Caco-2 (cell line): ENCODE measurements at regions not wholly inside any gene's neighbourhood (a gene's known extent, or its start where the extent isn't known, plus 50 kb on each side); places are given as distances from the start of the nearest gene placed in this dataset.

ENCODE experiments used
- BruUV-seq: library from RNA; stranded (reverse); fragments of 400-500 nt; replicated peaks from 2 replicates; lab custom pipeline; 2021; lab: Mats Ljungman, UMichigan
- CTCF ChIA-PET: fragments of 300-600 bp; sonication (Branson Sonifier 250); formaldehyde crosslinking; loops from one replicate; lab custom pipeline; 2022; ENCODE audit warnings: antibody characterized with exemption; lab: Charles Lee
- POLR2A ChIA-PET: fragments of 300-600 bp; sonication (Branson Sonifier 250); formaldehyde crosslinking; loops from one replicate; lab custom pipeline; 2022; ENCODE audit warnings: antibody characterized with exemption; lab: Charles Lee
- DNase-seq, 2 experiments: peaks; one replicate each; pipeline versions ENCODE4 v3.0.0 to v3.0.0-alpha.2; 2020 to 2022
- H3K27me3 ChIP-seq: replicated peaks from 2 replicates; pipeline ENCODE4 v1.6.0; 2011; ENCODE audit warnings: low read length; ENCODE audit not compliant: control insufficient read depth, insufficient read depth
- H3K36me3 ChIP-seq: 2 replicates; pipeline ENCODE4 v1.5.1; 2011; ENCODE audit warnings: low read length; ENCODE audit not compliant: control insufficient read depth, insufficient read depth
- H3K4me1 ChIP-seq: fragments of 250-450 bp; sonication (Bioruptor Pico); 2 replicates; pipeline ENCODE4 v1.5.1; 2020; ENCODE audit warnings: mild to moderate bottlenecking
- H3K4me3 ChIP-seq: 2 replicates; pipeline ENCODE4 v1.5.1; 2011; ENCODE audit warnings: low read depth, mild to moderate bottlenecking, control low read depth, low read length
- H3K9me3 ChIP-seq: fragments of 250-450 bp; sonication (Bioruptor Pico); 2 replicates; pipeline ENCODE4 v1.5.1; 2020; ENCODE audit warnings: mild to moderate bottlenecking, moderate library complexity
- H3K27ac Mint-ChIP-seq: one replicate; pipeline ENCODE4 v1.8.0; 2022; ENCODE audit warnings: mixed read lengths; ENCODE audit not compliant: unreplicated experiment
- H3K27me3 Mint-ChIP-seq: one replicate; pipeline ENCODE4 v1.8.0; 2022; ENCODE audit warnings: mixed read lengths; ENCODE audit not compliant: insufficient read depth, unreplicated experiment
- H3K36me3 Mint-ChIP-seq: one replicate; pipeline ENCODE4 v1.8.0; 2022; ENCODE audit warnings: mild to moderate bottlenecking, mixed read lengths; ENCODE audit not compliant: insufficient read depth, unreplicated experiment
- H3K4me1 Mint-ChIP-seq: one replicate; pipeline ENCODE4 v1.8.0; 2022; ENCODE audit warnings: low read depth, mixed read lengths; ENCODE audit not compliant: unreplicated experiment
- H3K4me3 Mint-ChIP-seq: one replicate; pipeline ENCODE4 v1.8.0; 2022; ENCODE audit warnings: mild to moderate bottlenecking, moderate library complexity, mixed read lengths; ENCODE audit not compliant: unreplicated experiment
- H3K9me3 Mint-ChIP-seq: one replicate; pipeline ENCODE4 v1.8.0; 2022; ENCODE audit warnings: mixed read lengths; ENCODE audit not compliant: unreplicated experiment
- CTCF ChIP-seq, 2 experiments: fragments of 200-600 bp in 1 of 2; IDR thresholded peaks; 1 replicate in 1 of 2; 2 replicates in 1 of 2; pipeline versions ENCODE4 v1.5.1 to v1.8.0; 2011 to 2022; ENCODE audit warnings: antibody characterized with exemption in 1 of 2, control low read depth in 1 of 2, inconsistent platforms in 1 of 2, low read depth in 1 of 2, low read length in 1 of 2, mild to moderate bottlenecking in 1 of 2, moderate library complexity in 1 of 2; ENCODE audit not compliant: insufficient read depth in 1 of 2, severe bottlenecking in 1 of 2, unreplicated experiment in 1 of 2
- intact Hi-C: fragments of 100-400 bp; cut with micrococcal nuclease; formaldehyde crosslinking; loops from one replicate; pipeline ENCODE4 v1.10.0; 2022; ENCODE audit not compliant: unreplicated experiment

DNA sequence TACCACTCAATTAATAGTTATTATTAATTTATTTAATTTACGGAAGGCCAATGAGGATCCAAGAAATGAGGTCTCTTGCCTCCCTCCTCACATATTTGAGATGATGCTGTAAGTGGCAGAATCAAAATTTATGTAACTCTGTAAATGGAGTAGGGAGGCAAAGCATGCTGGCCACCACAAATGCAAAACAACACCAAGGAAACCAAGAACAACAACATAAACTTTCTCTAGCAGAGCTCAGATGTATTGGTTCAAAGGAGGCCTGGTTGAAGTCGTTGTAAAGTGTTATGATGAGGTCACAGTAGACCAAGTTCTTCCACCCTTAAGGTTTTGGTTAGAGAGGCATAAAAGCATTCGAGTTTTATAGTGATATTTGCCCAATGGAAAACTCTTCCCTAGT, 194.8 kb upstream of the FAT1 start:
- Mint-ChIP-seq H3K27ac (no peak overlapping the region), H3K9me3 (no peaks in the 10 kb centered on the region), H3K4me3 (no peak overlapping the region), H3K36me3 (no peaks in the 10 kb centered on the region), H3K4me1 (no peaks in the 10 kb centered on the region), H3K27me3 (peaks cover 3% of the 10 kb centered on the region)
- DNase-seq, result no peak
- Histone ChIP-seq H3K36me3 (no peaks in the 10 kb centered on the region), H3K4me1 (no peaks in the 10 kb centered on the region), H3K27me3 (no peaks in the 10 kb centered on the region), H3K4me3 (no peak overlapping the region), H3K9me3 (no peaks in the 10 kb centered on the region)
- intact Hi-C loops, result no loop called here
- ChIA-PET CTCF (interaction anchor here (0.6 kb wide), 1 partner anchor 20 kb away, joined by 3 read pairs; no protein-coding TSS in a partner anchor), POLR2A (no interaction called here)
- no peak for TF ChIP-seq CTCF (IDR thresholded peaks at IDR 0.05; ENCODE audit: insufficient read depth in 1 of 2, low read depth in 1 of 2, low read length in 1 of 2, severe bottlenecking in 1 of 2, unreplicated experiment in 1 of 2)
- no TSS peak for BruUV-seq

DNA sequence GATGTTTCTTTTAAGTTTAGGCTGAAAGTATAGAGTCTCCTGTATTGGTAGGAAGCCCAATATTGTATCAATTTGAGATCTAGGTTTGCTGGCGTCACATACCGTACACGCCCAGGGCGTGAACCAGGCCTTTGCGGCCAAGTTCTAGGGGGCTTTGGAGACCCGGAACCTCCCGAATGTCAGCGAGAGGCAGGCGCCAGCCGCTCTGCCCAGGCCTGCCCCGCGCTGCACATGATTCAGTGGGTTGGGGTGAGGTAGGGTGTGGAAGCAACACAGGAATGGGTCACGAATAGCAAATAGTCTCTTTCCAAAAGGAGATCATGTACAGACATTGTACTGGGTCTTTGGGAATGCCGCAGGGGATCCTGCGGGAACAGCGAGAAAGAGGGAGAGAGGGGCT, 195.7 kb upstream of the FAT1 start:
- TF ChIP-seq CTCF (IDR thresholded peaks at IDR 0.05; ENCODE audit: insufficient read depth in 1 of 2, low read depth in 1 of 2, low read length in 1 of 2, severe bottlenecking in 1 of 2, unreplicated experiment in 1 of 2), result no peak
- Histone ChIP-seq H3K27me3 (no peaks in the 10 kb centered on the region), H3K9me3 (no peaks in the 10 kb centered on the region), H3K4me3 (no peak overlapping the region), H3K36me3 (no peaks in the 10 kb centered on the region), H3K4me1 (no peaks in the 10 kb centered on the region)
- BruUV-seq, result no TSS peak
- DNase-seq, result no peak
- H3K27me3 Mint-ChIP-seq, result peaks cover 3% of the 10 kb centered on the region
- ChIA-PET CTCF (no interaction called here), POLR2A (no interaction called here)
- intact Hi-C loops, result no loop called here
- H3K9me3 Mint-ChIP-seq, result no peaks in the 10 kb centered on the region
- H3K4me3 Mint-ChIP-seq, result no peak overlapping the region
- no peaks in the 10 kb centered on the region for H3K36me3 Mint-ChIP-seq
- no peak overlapping the region for H3K27ac Mint-ChIP-seq
- no peaks in the 10 kb centered on the region for H3K4me1 Mint-ChIP-seq

- no peak overlapping the region for H3K4me3 ChIP-seq
- Mint-ChIP-seq H3K4me1 (no peaks in the 10 kb centered on the region), H3K27ac (no peak overlapping the region), H3K9me3 (no peaks in the 10 kb centered on the region), H3K27me3 (peaks cover 3% of the 10 kb centered on the region), H3K36me3 (no peaks in the 10 kb centered on the region), H3K4me3 (no peak overlapping the region)
- no TSS peak for BruUV-seq
- TF ChIP-seq CTCF (IDR thresholded peaks at IDR 0.05; ENCODE audit: insufficient read depth in 1 of 2, low read depth in 1 of 2, low read length in 1 of 2, severe bottlenecking in 1 of 2, unreplicated experiment in 1 of 2), result no peak
- H3K27me3 ChIP-seq, result no peaks in the 10 kb centered on the region
- CTCF ChIA-PET, result no interaction called here
- H3K36me3 ChIP-seq, result no peaks in the 10 kb centered on the region
- POLR2A ChIA-PET, result no interaction called here
- no peak for DNase-seq
- H3K9me3 ChIP-seq, result no peaks in the 10 kb centered on the region
- H3K4me1 ChIP-seq, result no peaks in the 10 kb centered on the region
- intact Hi-C loops, result no loop called here
Observed at GRCh38 chr4:186920483-186920882, 196.8 kb upstream of the FAT1 start.
